Astrocyte of the cerebellum (primary cell): ENCODE measurements at regions not wholly inside any gene's neighbourhood (a gene's known extent, or its start where the extent isn't known, plus 50 kb on each side); places are given as distances from the start of the nearest gene placed in this dataset.

Experiments
- DNase-seq: peaks from one replicate; pipeline ENCODE4 v3.0.0-alpha.2; 2011; ENCODE audit warnings: low read depth
- H3K4me3 ChIP-seq: 2 replicates; pipeline ENCODE4 v1.5.1; 2011; ENCODE audit warnings: mild to moderate bottlenecking, low read depth, low read length, moderate library complexity
- CTCF ChIP-seq: IDR thresholded peaks from 2 replicates; pipeline ENCODE4 v1.5.1; 2012; ENCODE audit warnings: low read length, low read depth, moderate library complexity, mild to moderate bottlenecking; ENCODE audit errors: missing control alignments
- in situ Hi-C: cut with HindIII; loops from 2 replicates; pipeline ENCODE4 v1.10.0; 2017; ENCODE audit warnings: low sequenced_read_pairs

- DNase-seq = no peak
- no peak overlapping the region for H3K4me3 ChIP-seq
- TF ChIP-seq CTCF = no peak
- in situ Hi-C loops = loop anchor here (10.0 kb wide), 1 partner anchor 176 kb away; no protein-coding TSS in a partner anchor
Observed at GRCh38 chr17:34720760-34721159, 141.4 kb downstream of the TMEM132E start.

- in situ Hi-C loops = no loop called here
- no peak for DNase-seq
- TF ChIP-seq CTCF = no peak
- no peak overlapping the region for H3K4me3 ChIP-seq
Observed at GRCh38 chr17:34719569-34719968, 140.2 kb downstream of the TMEM132E start.

GRCh38 chr17:34717092-34717491, 137.7 kb downstream of the TMEM132E start:
- no peak overlapping the region for H3K4me3 ChIP-seq
- no peak for DNase-seq
- no peak for TF ChIP-seq CTCF
- in situ Hi-C loops = no loop called here

GRCh38 chr17:34716291-34716690, 136.9 kb downstream of the TMEM132E start:
- no peak for DNase-seq
- in situ Hi-C loops = no loop called here

GRCh38 chr17:34715504-34715903, 136.1 kb downstream of the TMEM132E start:
- DNase-seq = no peak
- no peak overlapping the region for H3K4me3 ChIP-seq
- TF ChIP-seq CTCF = no peak
- in situ Hi-C loops = no loop called here

More at GRCh38 chr17:34716291-34716690, 136.9 kb downstream of the TMEM132E start:
- no peak for TF ChIP-seq CTCF
- no peak overlapping the region for H3K4me3 ChIP-seq

- no peak for TF ChIP-seq CTCF
- in situ Hi-C loops = no loop called here
- no peak for DNase-seq
- H3K4me3 ChIP-seq = no peak overlapping the region
Observed at GRCh38 chr17:34714475-34715410, 135.4 kb downstream of the TMEM132E start.
